HFF-Myc (cell line): ENCODE measurements at regions not wholly inside any gene's neighbourhood (a gene's known extent, or its start where the extent isn't known, plus 50 kb on each side); places are given as distances from the start of the nearest gene placed in this dataset.

Source experiments
- DNase-seq: peaks from one replicate; pipeline ENCODE4 v3.0.0-alpha.2; 2011; ENCODE audit warnings: low read depth; ENCODE audit errors: extremely low read depth
- H3K4me3 ChIP-seq: replicated peaks from 2 replicates; pipeline ENCODE4 v1.5.1; 2011; ENCODE audit warnings: low read depth, mild to moderate bottlenecking, control low read depth, low read length
- TF ChIP-seq, protein P1 (sequence below): IDR thresholded peaks from 2 replicates; pipeline ENCODE4 v1.5.1; 2012; ENCODE audit warnings: mild to moderate bottlenecking, low read depth, low read length, control low read depth; ENCODE audit errors: missing control alignments

DNA sequence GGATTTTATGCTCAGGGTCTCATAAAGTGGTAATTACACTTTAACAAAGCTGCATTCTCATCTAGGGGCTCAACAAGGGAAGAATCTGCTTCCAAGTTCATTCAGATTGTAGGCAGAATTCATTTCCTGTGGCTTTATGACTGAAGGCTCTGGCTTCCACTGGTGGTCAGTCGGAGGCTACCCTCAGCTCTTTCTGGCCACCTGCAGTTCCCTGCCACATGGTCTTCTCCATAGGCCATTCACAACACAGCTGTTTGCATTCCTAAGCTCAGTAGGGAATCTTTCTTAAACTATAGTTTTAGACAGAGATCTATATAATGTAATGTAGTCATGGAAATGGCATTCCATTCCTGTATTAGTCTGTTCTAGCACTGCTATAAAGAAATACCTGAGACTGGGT lies 973.0 kb upstream of the SLIT2 start:
- no peak for DNase-seq
- H3K4me3 ChIP-seq, result no peak overlapping the region

DNA sequence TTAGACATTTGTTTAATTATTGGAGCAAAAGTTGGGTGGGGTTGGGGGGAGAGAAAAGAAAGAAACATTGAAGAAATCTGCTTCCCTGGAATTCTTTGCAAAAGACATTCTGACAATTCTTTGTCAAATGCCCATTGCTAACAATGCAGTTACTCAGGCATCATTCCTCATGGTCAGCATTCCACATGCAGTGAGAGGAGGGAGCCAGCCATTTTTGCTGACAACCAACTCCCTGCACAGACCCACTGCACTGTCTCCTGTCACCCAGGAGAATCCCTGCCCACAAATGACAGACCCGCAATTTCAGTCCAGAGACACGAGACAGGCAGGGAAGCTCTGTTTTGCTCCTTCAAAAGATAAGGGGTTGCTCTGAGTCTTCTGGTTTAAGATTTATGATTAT lies 985.1 kb upstream of the SLIT2 start:
- TF ChIP-seq, protein P1, sequence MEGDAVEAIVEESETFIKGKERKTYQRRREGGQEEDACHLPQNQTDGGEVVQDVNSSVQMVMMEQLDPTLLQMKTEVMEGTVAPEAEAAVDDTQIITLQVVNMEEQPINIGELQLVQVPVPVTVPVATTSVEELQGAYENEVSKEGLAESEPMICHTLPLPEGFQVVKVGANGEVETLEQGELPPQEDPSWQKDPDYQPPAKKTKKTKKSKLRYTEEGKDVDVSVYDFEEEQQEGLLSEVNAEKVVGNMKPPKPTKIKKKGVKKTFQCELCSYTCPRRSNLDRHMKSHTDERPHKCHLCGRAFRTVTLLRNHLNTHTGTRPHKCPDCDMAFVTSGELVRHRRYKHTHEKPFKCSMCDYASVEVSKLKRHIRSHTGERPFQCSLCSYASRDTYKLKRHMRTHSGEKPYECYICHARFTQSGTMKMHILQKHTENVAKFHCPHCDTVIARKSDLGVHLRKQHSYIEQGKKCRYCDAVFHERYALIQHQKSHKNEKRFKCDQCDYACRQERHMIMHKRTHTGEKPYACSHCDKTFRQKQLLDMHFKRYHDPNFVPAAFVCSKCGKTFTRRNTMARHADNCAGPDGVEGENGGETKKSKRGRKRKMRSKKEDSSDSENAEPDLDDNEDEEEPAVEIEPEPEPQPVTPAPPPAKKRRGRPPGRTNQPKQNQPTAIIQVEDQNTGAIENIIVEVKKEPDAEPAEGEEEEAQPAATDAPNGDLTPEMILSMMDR, result no peak
- no peak overlapping the region for H3K4me3 ChIP-seq
- DNase-seq, result no peak

More for the DNA sequence above, 973.0 kb upstream of the SLIT2 start:
- TF ChIP-seq, protein P1, result no peak

DNA sequence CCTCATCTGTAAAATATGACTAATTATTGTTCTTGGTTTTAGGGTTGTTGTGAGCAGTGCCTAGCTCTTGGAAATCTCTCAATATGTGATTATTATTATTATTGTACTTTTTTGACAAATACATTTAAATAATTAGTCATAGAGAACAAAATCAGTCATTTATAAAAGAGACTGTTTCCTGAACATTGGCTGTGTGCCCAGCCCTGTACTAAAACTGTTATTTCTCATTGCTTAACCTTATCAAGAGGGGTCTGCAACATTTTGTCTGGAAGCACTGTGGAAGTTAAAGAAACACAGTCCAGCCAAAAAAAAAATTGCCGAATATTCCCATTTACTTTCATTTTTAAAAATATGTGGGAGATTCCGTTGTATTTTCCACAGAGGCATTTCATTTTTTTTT lies 989.2 kb upstream of the SLIT2 start:
- H3K4me3 ChIP-seq, result no peak overlapping the region
- TF ChIP-seq, protein P1, result no peak
- DNase-seq, result no peak

DNA sequence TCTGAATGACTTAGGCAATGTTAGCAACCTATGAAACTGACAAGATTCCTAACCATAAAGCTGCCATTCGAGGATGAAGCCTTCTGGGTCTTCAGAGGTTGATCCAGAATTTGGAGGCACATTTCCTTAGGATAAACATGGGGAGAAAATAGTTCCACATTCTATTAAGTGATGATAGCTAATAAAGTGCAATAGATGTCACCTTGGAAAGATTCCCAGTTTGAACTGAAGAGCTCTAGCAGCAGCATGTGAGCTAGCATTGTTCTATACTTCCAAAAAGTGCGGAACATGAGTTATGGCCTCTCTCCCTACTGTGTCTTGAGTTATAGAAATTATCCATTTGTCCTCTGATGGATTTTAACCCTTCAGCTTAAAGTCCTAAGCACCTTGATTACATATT lies 991.4 kb upstream of the SLIT2 start:
- DNase-seq, result no peak
- TF ChIP-seq, protein P1, result no peak
- H3K4me3 ChIP-seq, result no peak overlapping the region

DNA sequence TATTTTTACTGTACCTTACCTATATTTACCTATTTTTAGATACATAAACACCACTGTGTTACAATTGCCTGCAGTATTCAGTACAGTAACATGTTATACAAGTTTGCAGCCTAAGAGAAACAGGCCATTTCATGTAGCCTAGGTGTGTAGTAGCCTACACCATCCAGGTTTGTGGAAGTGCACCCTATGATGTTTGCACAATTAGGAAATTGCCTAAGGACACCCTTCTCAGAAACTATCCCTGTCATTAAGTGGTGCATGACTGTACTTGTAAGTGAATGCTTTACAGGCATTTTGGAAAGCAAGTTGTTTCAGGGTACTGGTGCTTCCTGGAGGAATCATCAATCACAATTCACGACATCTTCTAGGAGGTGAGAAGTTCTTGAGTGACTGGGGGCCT lies 991.8 kb upstream of the SLIT2 start:
- no peak overlapping the region for H3K4me3 ChIP-seq
- TF ChIP-seq, protein P1, result no peak
- no peak for DNase-seq

DNA sequence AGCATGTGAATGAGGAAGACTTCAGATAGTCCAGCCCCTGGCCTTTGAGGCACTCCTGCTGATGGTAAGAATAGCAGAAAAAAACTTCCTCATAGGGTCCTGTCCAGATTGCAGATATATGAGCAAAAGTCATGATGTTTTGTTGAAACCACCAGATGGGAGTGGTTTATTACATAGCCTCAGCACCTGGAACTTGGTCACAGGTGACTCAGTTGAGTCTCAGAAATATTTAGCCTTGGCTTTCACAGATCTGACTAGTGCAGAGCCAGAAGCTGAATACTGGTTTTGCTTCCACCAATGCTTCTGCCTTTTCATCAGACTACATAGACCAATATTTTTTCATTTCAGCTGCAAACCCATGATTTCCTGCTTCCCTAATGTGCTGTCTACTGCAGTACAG lies 994.9 kb upstream of the SLIT2 start:
- TF ChIP-seq, protein P1, result no peak
- DNase-seq, result no peak
- no peak overlapping the region for H3K4me3 ChIP-seq

DNA sequence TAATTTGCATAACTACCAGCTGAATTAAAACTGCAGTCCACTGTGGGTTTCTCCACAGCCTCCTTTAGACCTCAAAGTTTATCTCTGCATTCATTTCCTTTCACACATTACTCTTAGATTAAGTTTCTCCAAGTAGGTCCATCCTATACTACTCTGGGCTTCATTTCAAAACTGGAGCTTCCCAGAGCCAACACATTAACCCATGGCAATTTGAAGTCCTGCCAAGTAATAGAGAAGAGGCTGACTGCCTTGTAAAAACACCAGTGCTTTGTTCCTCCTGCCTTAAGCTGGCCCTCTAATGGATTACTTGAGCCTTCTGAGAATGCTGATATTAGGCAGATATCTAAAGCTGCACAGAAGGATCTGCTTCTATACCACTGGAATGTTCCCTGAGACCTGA lies 997.2 kb upstream of the SLIT2 start:
- peak; percentile 16 for DNase-seq
- TF ChIP-seq, protein P1, result no peak
- H3K4me3 ChIP-seq, result no peak overlapping the region
